ENCODE measurements at regions not wholly inside any gene's neighbourhood (a gene's known extent, or its start where the extent isn't known, plus 50 kb on each side); places are given as distances from the start of the nearest gene placed in this dataset.
A peak's percentile ranks its signal among the peaks of the same experiment; 100 is the strongest.

DNA sequence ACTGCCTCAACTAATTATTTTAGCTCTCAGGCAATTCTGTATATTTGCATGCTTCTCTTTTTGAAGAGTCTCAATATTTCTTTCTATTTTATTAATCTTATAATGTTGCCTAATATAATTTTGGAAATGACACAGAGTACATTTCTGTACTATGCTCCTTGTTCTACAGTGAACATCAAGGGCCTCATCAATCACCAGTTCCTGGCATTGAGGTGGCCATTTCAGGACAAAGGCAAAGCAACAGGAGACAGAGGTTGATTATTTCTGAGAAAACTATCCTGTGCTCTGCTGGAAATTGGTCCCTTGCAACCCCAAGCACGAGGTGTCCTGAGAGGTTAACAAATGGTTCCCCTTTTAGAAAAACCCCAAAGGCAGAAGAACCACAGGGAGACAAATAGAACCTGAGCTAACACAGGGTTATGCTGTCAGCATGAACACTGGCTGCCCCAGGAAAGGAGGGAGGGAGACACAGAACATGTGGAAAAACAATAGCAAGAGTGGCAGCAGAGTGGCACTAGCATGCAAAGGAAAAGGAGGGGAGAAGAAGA, 63.9 kb upstream of the VAV3 start:
- TF ChIP-seq, protein P1, sequence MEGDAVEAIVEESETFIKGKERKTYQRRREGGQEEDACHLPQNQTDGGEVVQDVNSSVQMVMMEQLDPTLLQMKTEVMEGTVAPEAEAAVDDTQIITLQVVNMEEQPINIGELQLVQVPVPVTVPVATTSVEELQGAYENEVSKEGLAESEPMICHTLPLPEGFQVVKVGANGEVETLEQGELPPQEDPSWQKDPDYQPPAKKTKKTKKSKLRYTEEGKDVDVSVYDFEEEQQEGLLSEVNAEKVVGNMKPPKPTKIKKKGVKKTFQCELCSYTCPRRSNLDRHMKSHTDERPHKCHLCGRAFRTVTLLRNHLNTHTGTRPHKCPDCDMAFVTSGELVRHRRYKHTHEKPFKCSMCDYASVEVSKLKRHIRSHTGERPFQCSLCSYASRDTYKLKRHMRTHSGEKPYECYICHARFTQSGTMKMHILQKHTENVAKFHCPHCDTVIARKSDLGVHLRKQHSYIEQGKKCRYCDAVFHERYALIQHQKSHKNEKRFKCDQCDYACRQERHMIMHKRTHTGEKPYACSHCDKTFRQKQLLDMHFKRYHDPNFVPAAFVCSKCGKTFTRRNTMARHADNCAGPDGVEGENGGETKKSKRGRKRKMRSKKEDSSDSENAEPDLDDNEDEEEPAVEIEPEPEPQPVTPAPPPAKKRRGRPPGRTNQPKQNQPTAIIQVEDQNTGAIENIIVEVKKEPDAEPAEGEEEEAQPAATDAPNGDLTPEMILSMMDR (IDR thresholded peaks at IDR 0.05; ENCODE audit: low read depth, low read length) = no peak
- no peak for DNase-seq (ENCODE audit: low read depth, low spot score)
- in situ Hi-C loops (cut with HindIII; ENCODE audit: low sequenced_read_pairs) = no loop called here
- H3K4me3 ChIP-seq (ENCODE audit: low read depth, low read length) = no peak overlapping the region

DNA sequence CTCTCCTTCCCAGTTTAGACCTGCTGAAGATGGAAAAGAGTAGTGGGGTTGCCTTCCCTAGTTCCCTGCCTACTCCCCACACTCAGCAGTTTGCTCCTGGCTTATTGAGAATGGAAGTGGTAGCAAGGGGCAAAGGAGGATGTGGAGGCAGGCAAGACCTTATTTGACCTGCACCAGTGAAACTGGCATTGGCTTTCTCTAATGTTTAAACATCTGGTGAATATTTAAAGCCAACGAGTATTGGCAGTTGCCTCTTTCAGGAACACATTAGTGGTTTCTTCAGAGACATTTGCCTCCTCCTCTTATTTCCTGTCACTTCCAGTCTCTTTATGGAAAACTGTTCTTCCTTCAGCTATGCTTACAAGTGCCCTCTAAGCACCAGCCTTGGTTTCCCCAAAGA, 62.4 kb upstream of the VAV3 start:
- no peak for DNase-seq (ENCODE audit: low read depth, low spot score)
- no peak overlapping the region for H3K4me3 ChIP-seq (ENCODE audit: low read depth, low read length)
- TF ChIP-seq, protein P1 (IDR thresholded peaks at IDR 0.05; ENCODE audit: low read depth, low read length) = no peak
- in situ Hi-C loops (cut with HindIII; ENCODE audit: low sequenced_read_pairs) = no loop called here

DNA sequence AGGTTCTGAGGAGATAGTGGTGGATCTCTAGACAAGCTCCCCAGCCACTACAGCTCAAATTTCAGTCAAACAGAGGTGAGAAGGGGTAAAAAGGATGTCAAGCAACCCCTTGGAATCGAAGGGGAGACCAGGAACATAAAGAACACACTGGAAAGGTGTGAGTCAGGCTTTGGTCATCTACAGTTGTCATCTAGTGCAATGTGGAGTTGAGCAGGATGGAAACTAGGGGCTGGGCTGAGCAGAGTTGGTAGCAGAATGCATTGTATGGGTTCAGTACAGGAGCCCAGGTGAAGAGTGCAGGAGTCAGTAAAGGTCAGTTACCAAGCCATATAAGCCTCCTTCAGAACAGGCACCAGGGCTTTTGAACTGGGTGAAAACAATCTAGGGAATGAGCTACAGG, 52.7 kb upstream of the VAV3 start:
- H3K4me3 ChIP-seq (ENCODE audit: low read depth, low read length) = no peak overlapping the region
- TF ChIP-seq, protein P1 (IDR thresholded peaks at IDR 0.05; ENCODE audit: low read depth, low read length) = no peak
- no peak for DNase-seq (ENCODE audit: low read depth, low spot score)
- in situ Hi-C loops (cut with HindIII; ENCODE audit: low sequenced_read_pairs) = no loop called here

DNA sequence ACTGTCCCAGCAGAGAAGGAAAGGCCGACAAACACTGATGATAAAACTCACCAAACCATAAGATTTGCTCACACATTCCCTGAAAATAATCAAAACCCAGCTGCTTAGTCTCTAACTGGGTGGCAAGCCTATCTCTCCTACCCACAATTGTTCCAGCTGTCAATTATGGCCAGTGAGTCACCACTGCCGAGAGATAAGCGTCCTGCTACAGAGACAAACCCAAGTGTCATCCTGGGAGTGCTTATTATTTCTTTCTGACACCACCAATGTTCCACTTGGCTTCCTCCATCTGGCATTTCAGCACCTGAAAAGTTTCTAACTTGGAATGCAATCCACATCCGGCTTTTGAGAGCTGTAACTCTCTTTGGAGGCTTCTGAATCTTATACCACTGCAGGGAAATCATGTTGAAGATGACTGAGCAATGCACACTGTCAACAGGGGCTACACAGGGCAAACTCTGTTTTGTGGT, 51.5 kb upstream of the VAV3 start:
- TF ChIP-seq, protein P1 (IDR thresholded peaks at IDR 0.05; ENCODE audit: low read depth, low read length) = no peak
- in situ Hi-C loops (cut with HindIII; ENCODE audit: low sequenced_read_pairs) = no loop called here
- H3K4me3 ChIP-seq (ENCODE audit: low read depth, low read length) = no peak overlapping the region
- DNase-seq (ENCODE audit: low read depth, low spot score) = peak; percentile 77

Measured in astrocyte of the spinal cord (primary cell).